ENCODE measurements at regions not wholly inside any gene's neighbourhood (a gene's known extent, or its start where the extent isn't known, plus 50 kb on each side); places are given as distances from the start of the nearest gene placed in this dataset.

GRCh38 chr7:46432708-46433107 is 511.6 kb upstream of the IGFBP3 start:
- TF ChIP-seq POLR2A (IDR thresholded peaks at IDR 0.05): no peak
- TF ChIP-seq CTCF (IDR thresholded peaks at IDR 0.05): no peak
- 55 to 57% methylated on average over 4 of the region's 4 CpGs for WGBS, 2 donors
- no peaks in the 10 kb centered on the region for H3K4me1 ChIP-seq
- H3K27me3 ChIP-seq: no peaks in the 10 kb centered on the region
- H3K4me3 ChIP-seq: no peak overlapping the region
- intact Hi-C loops (cut with DNase I; ENCODE audit: low total_unique reads): no loop called here
- DNase-seq: no peak
- H3K36me3 ChIP-seq (ENCODE audit: low read depth, missing control alignments): no peaks in the 10 kb centered on the region
- H3K9me3 ChIP-seq: no peaks in the 10 kb centered on the region
- H3K27ac ChIP-seq: no peak overlapping the region

- intact Hi-C loops (cut with DNase I; ENCODE audit: low total_unique reads): no loop called here
- Histone ChIP-seq H3K36me3 (ENCODE audit: low read depth, missing control alignments) (no peaks in the 10 kb centered on the region), H3K4me1 (no peaks in the 10 kb centered on the region), H3K27me3 (no peaks in the 10 kb centered on the region), H3K9me3 (no peaks in the 10 kb centered on the region), H3K27ac (no peak overlapping the region), H3K4me3 (no peak overlapping the region)
- no peak for DNase-seq
- TF ChIP-seq CTCF (IDR thresholded peaks at IDR 0.05) (no peak), POLR2A (IDR thresholded peaks at IDR 0.05) (no peak)
Measured at GRCh38 chr7:46428295-46428694, 507.2 kb upstream of the IGFBP3 start.

GRCh38 chr7:46424934-46425333 is 503.9 kb upstream of the IGFBP3 start:
- Histone ChIP-seq H3K9me3 (no peaks in the 10 kb centered on the region), H3K36me3 (ENCODE audit: low read depth, missing control alignments) (no peaks in the 10 kb centered on the region), H3K4me3 (no peak overlapping the region), H3K4me1 (no peaks in the 10 kb centered on the region), H3K27ac (no peak overlapping the region), H3K27me3 (no peaks in the 10 kb centered on the region)
- DNase-seq: no peak
- intact Hi-C loops (cut with DNase I; ENCODE audit: low total_unique reads): no loop called here
- WGBS, 2 donors: 95 to 100% methylated on average over 1 of the region's 1 CpG
- TF ChIP-seq POLR2A (IDR thresholded peaks at IDR 0.05) (no peak), CTCF (IDR thresholded peaks at IDR 0.05) (no peak)

DNA sequence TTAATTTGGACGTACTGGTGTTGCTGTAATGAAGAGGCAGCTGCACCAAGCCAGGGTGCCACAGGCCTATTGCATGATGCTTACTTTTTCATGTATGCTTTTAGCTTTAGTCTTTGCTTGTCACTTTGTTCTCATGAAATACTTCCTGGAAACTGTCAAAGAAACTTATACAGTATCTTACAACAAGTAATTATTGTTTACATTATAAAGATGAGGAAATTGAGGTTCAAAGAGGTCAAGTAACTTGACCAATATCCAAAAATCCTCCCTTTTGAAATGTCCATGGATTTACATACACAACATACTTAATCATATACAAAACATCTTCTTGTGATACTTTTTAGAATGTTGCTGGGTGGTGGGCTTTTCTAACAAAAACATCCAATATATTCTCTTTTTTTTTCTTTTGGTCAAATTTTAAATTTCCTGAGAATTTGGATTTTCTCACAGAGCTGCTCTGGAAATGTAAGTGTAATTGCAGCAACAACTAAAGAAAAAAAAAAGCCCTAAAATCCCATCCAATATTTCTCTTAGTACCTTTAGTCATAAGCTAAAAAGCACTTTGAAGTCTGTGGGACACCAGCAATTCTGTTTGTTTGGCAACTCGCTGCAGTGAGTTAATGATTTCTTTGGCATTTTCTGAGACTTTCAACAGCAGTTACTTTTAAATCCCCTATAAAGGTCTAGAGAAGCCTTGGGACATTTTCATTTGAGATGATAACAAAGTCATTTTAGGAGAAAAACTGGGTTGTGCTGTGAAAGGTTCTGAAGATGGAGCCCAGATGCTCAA is 500.6 kb upstream of the IGFBP3 start:
- Histone ChIP-seq H3K27me3 (no peaks in the 10 kb centered on the region), H3K4me3 (no peak overlapping the region), H3K4me1 (no peaks in the 10 kb centered on the region), H3K9me3 (no peaks in the 10 kb centered on the region), H3K36me3 (ENCODE audit: low read depth, missing control alignments) (no peaks in the 10 kb centered on the region), H3K27ac (no peak overlapping the region)
- DNase-seq: no peak
- WGBS, 2 donors: 80% methylated on average over 2 of the region's 2 CpGs
- intact Hi-C loops (cut with DNase I; ENCODE audit: low total_unique reads): no loop called here
- TF ChIP-seq POLR2A (IDR thresholded peaks at IDR 0.05): no peak
- TF ChIP-seq CTCF (IDR thresholded peaks at IDR 0.05): no peak

DNA sequence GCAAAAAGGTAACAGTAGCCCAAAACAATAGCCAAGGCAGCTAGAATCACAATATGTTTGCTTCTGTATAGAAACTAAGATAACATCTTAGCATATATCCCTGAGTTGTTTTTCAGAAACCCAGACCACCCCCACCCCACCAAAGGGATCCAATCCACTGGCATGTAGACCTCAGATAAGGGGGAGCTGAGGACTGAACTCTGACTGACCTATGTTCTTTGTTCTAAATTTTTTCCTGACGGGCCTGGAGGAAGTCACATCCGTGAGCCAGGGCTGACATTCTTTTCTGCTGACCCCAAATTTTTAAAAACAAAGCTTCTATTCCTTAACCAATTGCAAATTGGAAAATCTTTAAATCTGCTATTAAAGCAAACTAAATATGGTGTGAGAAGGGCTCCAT is 493.9 kb upstream of the IGFBP3 start:
- intact Hi-C loops (cut with DNase I; ENCODE audit: low total_unique reads): no loop called here
- 33 to 44% methylated on average over 2 of the region's 2 CpGs for WGBS, 2 donors

More for the DNA sequence above, 493.9 kb upstream of the IGFBP3 start:
- H3K27me3 ChIP-seq: no peaks in the 10 kb centered on the region
- no peak overlapping the region for H3K27ac ChIP-seq
- no peak for TF ChIP-seq CTCF (IDR thresholded peaks at IDR 0.05)
- no peak for TF ChIP-seq POLR2A (IDR thresholded peaks at IDR 0.05)
- H3K9me3 ChIP-seq: no peaks in the 10 kb centered on the region
- no peaks in the 10 kb centered on the region for H3K36me3 ChIP-seq (ENCODE audit: low read depth, missing control alignments)
- DNase-seq: no peak
- H3K4me3 ChIP-seq: no peak overlapping the region
- no peaks in the 10 kb centered on the region for H3K4me1 ChIP-seq
